Aorta (tissue), 5 donors: ENCODE measurements at regions not wholly inside any gene's neighbourhood (a gene's known extent, or its start where the extent isn't known, plus 50 kb on each side); places are given as distances from the start of the nearest gene placed in this dataset.
A peak's percentile ranks its signal among the peaks of the same experiment; 100 is the strongest.

Experiments
- ATAC-seq: fragments of 200-7000 bp; cut with Tn5 transposase; one replicate; pipeline ENCODE4 v1.9.1; 2022; ENCODE audit warnings: moderate library complexity; ENCODE audit not compliant: low FRiP score
- DNase-seq, 2 donors: peaks; one replicate each; pipeline ENCODE4 v3.0.0-alpha.2; 2020
- H3K27ac ChIP-seq, 2 donors: one replicate each; pipeline ENCODE4 v1.5.1; 2013; ENCODE audit warnings: low read length in 2 of 2, mild to moderate bottlenecking in 2 of 2, moderate library complexity in 2 of 2, control low read depth in 1 of 2, inconsistent platforms in 1 of 2, low read depth in 1 of 2
- H3K27me3 ChIP-seq, 2 donors: one replicate each; pipeline ENCODE4 v1.6.1; 2013; ENCODE audit warnings: control low read depth in 1 of 2, low read length in 1 of 2, mild to moderate bottlenecking in 1 of 2, moderate library complexity in 1 of 2; ENCODE audit not compliant: insufficient read depth in 2 of 2, control insufficient read depth in 1 of 2
- H3K36me3 ChIP-seq, 2 donors: one replicate each; pipeline ENCODE4 v1.6.1; 2013; ENCODE audit warnings: control low read depth in 1 of 2, low read length in 1 of 2, mild to moderate bottlenecking in 1 of 2; ENCODE audit not compliant: insufficient read depth in 2 of 2, control insufficient read depth in 1 of 2
- H3K4me1 ChIP-seq, 2 donors: one replicate each; pipeline ENCODE4 v1.6.1; 2013; ENCODE audit warnings: low read length in 2 of 2, control low read depth in 1 of 2, mild to moderate bottlenecking in 1 of 2, moderate library complexity in 1 of 2; ENCODE audit not compliant: insufficient read depth in 2 of 2, control insufficient read depth in 1 of 2
- H3K4me3 ChIP-seq, 2 donors: one replicate each; pipeline ENCODE4 v1.5.1; 2013; ENCODE audit warnings: low read length in 2 of 2, control low read depth in 1 of 2, mild to moderate bottlenecking in 1 of 2
- H3K9me3 ChIP-seq: one replicate; pipeline ENCODE4 v1.6.1; 2013; ENCODE audit warnings: mild to moderate bottlenecking, low read length; ENCODE audit not compliant: control insufficient read depth
- WGBS, 2 donors: extraction: QIAGEN DNeasy Blood & Tissue Kit; methylation state at CpG; one replicate each; pipeline ENCODE4 v1.1.7; 2013; 5-methylcytosine and 5-hydroxymethylcytosine counted together
- intact Hi-C, 2 donors: fragments of 100-400 bp; cut with DNase I; formaldehyde crosslinking; loops; one replicate each; pipeline versions ENCODE4 v1.14.2 to v1.15.0; 2022
- donor health status: healthy with polysubstance abuse.
- donor health status: Bipolar disorder and iron deficiency.
- donor health status: DM: no; HTN: no; CAD: no.
- donor health status: DM: no; HTN: no; CAD: no.
- donor health status: DM: yes; HTN: yes; CAD: no.

- peak in 1 of 2 donors; percentile 49 for DNase-seq
- peak; percentile 55 for ATAC-seq
- Histone ChIP-seq H3K36me3 (no peaks in the 10 kb centered on the region), H3K27me3 (no peaks in the 10 kb centered on the region), H3K9me3 (no peaks in the 10 kb centered on the region), H3K4me1 (peaks cover 3 to 9% of the 10 kb centered on the region in 2 donors), H3K27ac (no peak overlapping the region), H3K4me3 (no peak overlapping the region)
- intact Hi-C loops, result loop anchor here in 1 of 2 donors (10.0 kb wide), 1 partner anchor 312 kb away; the partner anchor contains the start of gene TLE1
- 13 to 16% methylated on average over 4 of the region's 4 CpGs for WGBS, 2 donors
Observed at GRCh38 chr9:81373294-81373693, 316.1 kb downstream of the TLE1 start.

GRCh38 chr9:81372628-81373191 is 316.6 kb downstream of the TLE1 start:
- Histone ChIP-seq H3K36me3 (no peaks in the 10 kb centered on the region), H3K4me3 (no peak overlapping the region), H3K9me3 (no peaks in the 10 kb centered on the region), H3K4me1 (peaks cover 0 to 9% of the 10 kb centered on the region in 2 donors), H3K27ac (no peak overlapping the region), H3K27me3 (no peaks in the 10 kb centered on the region)
- WGBS, 2 donors, result 8 to 9% methylated on average over 8 of the region's 8 CpGs
- ATAC-seq, result peak; percentile 72
- intact Hi-C loops, result loop anchor here in 1 of 2 donors (10.0 kb wide), 1 partner anchor 312 kb away; the partner anchor contains the start of gene TLE1
- DNase-seq, result peak in 1 of 2 donors; percentile 67

GRCh38 chr9:81371824-81372223 is 317.5 kb downstream of the TLE1 start:
- Histone ChIP-seq H3K27ac (no peak overlapping the region), H3K4me1 (peaks cover 0 to 9% of the 10 kb centered on the region in 2 donors), H3K4me3 (no peak overlapping the region), H3K9me3 (no peaks in the 10 kb centered on the region), H3K27me3 (no peaks in the 10 kb centered on the region), H3K36me3 (no peaks in the 10 kb centered on the region)
- ATAC-seq, result no peak
- no peak for DNase-seq
- WGBS, 2 donors, result 45 to 46% methylated on average over 7 of the region's 7 CpGs
- intact Hi-C loops, result loop anchor here in 1 of 2 donors (10.0 kb wide), 1 partner anchor 313 kb away; the partner anchor contains the start of gene TLE1

- DNase-seq (no peak), ATAC-seq (no peak)
- no peak overlapping the region for H3K4me3 ChIP-seq
- H3K27me3 ChIP-seq, result no peaks in the 10 kb centered on the region
- H3K36me3 ChIP-seq, result no peaks in the 10 kb centered on the region
- H3K4me1 ChIP-seq, result peaks cover 0 to 9% of the 10 kb centered on the region in 2 donors
- 89 to 91% methylated on average over 7 of the region's 7 CpGs for WGBS, 2 donors
- H3K9me3 ChIP-seq, result no peaks in the 10 kb centered on the region
- H3K27ac ChIP-seq, result no peak overlapping the region
- intact Hi-C loops, result loop anchor here in 1 of 2 donors (10.0 kb wide), 1 partner anchor 314 kb away; the partner anchor contains the start of gene TLE1
Observed at GRCh38 chr9:81370650-81371049, 318.7 kb downstream of the TLE1 start.

GRCh38 chr9:81370096-81370495 is 319.3 kb downstream of the TLE1 start:
- H3K27me3 ChIP-seq, result no peaks in the 10 kb centered on the region
- H3K4me3 ChIP-seq, result no peak overlapping the region
- H3K27ac ChIP-seq, result no peak overlapping the region
- DNase-seq, result no peak
- no peaks in the 10 kb centered on the region for H3K36me3 ChIP-seq
- WGBS, 2 donors, result 93 to 95% methylated on average over 3 of the region's 3 CpGs
- ATAC-seq, result no peak
- intact Hi-C loops, result loop anchor here in 1 of 2 donors (10.0 kb wide), 1 partner anchor 315 kb away; the partner anchor contains the start of gene TLE1
- H3K9me3 ChIP-seq, result no peaks in the 10 kb centered on the region
- peaks cover 0 to 8% of the 10 kb centered on the region in 2 donors for H3K4me1 ChIP-seq

GRCh38 chr9:81369121-81369520 is 320.2 kb downstream of the TLE1 start:
- H3K4me3 ChIP-seq, result no peak overlapping the region
- ATAC-seq, result no peak
- H3K4me1 ChIP-seq, result peaks cover 0 to 6% of the 10 kb centered on the region in 2 donors
- H3K36me3 ChIP-seq, result no peaks in the 10 kb centered on the region
- H3K27me3 ChIP-seq, result no peaks in the 10 kb centered on the region
- peaks cover 2% of the 10 kb centered on the region for H3K9me3 ChIP-seq
- 97 to 100% methylated on average over 1 of the region's 1 CpG for WGBS, 2 donors
- intact Hi-C loops, result no loop called here
- no peak for DNase-seq
- no peak overlapping the region for H3K27ac ChIP-seq

- no peaks in the 10 kb centered on the region for H3K27me3 ChIP-seq
- H3K4me1 ChIP-seq, result no peaks in the 10 kb centered on the region
- DNase-seq (no peak), ATAC-seq (no peak)
- peaks cover 2% of the 10 kb centered on the region for H3K9me3 ChIP-seq
- intact Hi-C loops, result no loop called here
- no peak overlapping the region for H3K4me3 ChIP-seq
- H3K36me3 ChIP-seq, result no peaks in the 10 kb centered on the region
- no peak overlapping the region for H3K27ac ChIP-seq
- WGBS, 2 donors, result 93% methylated on average over 6 of the region's 6 CpGs
Observed at GRCh38 chr9:81363916-81364480, 325.3 kb downstream of the TLE1 start.

GRCh38 chr9:81361296-81361695 is 328.1 kb downstream of the TLE1 start:
- ATAC-seq (no peak), DNase-seq (no peak)
- intact Hi-C loops, result no loop called here
- Histone ChIP-seq H3K36me3 (no peaks in the 10 kb centered on the region), H3K4me1 (no peaks in the 10 kb centered on the region), H3K27ac (no peak overlapping the region), H3K9me3 (peaks cover 2% of the 10 kb centered on the region), H3K27me3 (no peaks in the 10 kb centered on the region), H3K4me3 (no peak overlapping the region)
- WGBS, 2 donors, result 78 to 81% methylated on average over 2 of the region's 2 CpGs

- Histone ChIP-seq H3K27me3 (no peaks in the 10 kb centered on the region), H3K27ac (no peak overlapping the region), H3K36me3 (no peaks in the 10 kb centered on the region), H3K9me3 (no peaks in the 10 kb centered on the region), H3K4me3 (no peak overlapping the region), H3K4me1 (no peaks in the 10 kb centered on the region)
- intact Hi-C loops, result no loop called here
- DNase-seq (no peak), ATAC-seq (no peak)
- WGBS, 2 donors, result 66 to 76% methylated on average over 2 of the region's 2 CpGs
Observed at GRCh38 chr9:81351166-81351565, 338.2 kb downstream of the TLE1 start.
